ENCODE measurements at regions not wholly inside any gene's neighbourhood (a gene's known extent, or its start where the extent isn't known, plus 50 kb on each side); places are given as distances from the start of the nearest gene placed in this dataset.

GRCh38 chr1:59045137-59045536 is 251.8 kb upstream of the FGGY start:
- POLR2A ChIA-PET = interaction anchor here (0.6 to 2.8 kb wide), 3 partner anchors 142 to 262 kb away, joined by 4 to 15 read pairs (median 5); partner anchors contain the start of gene JUN
- H3K9me3 ChIP-seq (ENCODE audit: low read length) = no peaks in the 10 kb centered on the region
- H3K27ac ChIP-seq (ENCODE audit: low read depth, low read length) = peak overlapping the region; percentile 3
- DNase-seq = no peak
- no peaks in the 10 kb centered on the region for H3K27me3 ChIP-seq (ENCODE audit: insufficient read depth, low read length, poor library complexity, severe bottlenecking)
- peaks cover 38% of the 10 kb centered on the region for H3K4me1 ChIP-seq (ENCODE audit: insufficient read depth, low read length)
- no peaks in the 10 kb centered on the region for H3K36me3 ChIP-seq (ENCODE audit: insufficient read depth, low read length)
- H3K27me3 Mint-ChIP-seq = no peaks in the 10 kb centered on the region
- CTCF ChIA-PET = interaction anchor here (0.9 to 1.8 kb wide), 4 partner anchors 25 to 257 kb away, joined by 3 to 5 read pairs (median 4); no protein-coding TSS in a partner anchor
- no peaks in the 10 kb centered on the region for H3K9me3 Mint-ChIP-seq
- H3K27ac Mint-ChIP-seq = peak overlapping the region; percentile 72 to 99 (median 86)
- no peaks in the 10 kb centered on the region for H3K36me3 Mint-ChIP-seq
- peak overlapping the region; percentile 16 to 79 (median 66) for H3K4me3 Mint-ChIP-seq
- H3K4me3 ChIP-seq (ENCODE audit: low read length) = peak overlapping the region; percentile 26
- peaks cover 50 to 58% (median 57%) of the 10 kb centered on the region in 3 donors for H3K4me1 Mint-ChIP-seq

GRCh38 chr1:59045636-59046035 is 251.3 kb upstream of the FGGY start:
- DNase-seq = no peak
- Histone ChIP-seq H3K27me3 (ENCODE audit: insufficient read depth, low read length, poor library complexity, severe bottlenecking) (no peaks in the 10 kb centered on the region), H3K36me3 (ENCODE audit: insufficient read depth, low read length) (no peaks in the 10 kb centered on the region), H3K9me3 (ENCODE audit: low read length) (no peaks in the 10 kb centered on the region), H3K27ac (ENCODE audit: low read depth, low read length) (peak overlapping the region; percentile 3), H3K4me3 (ENCODE audit: low read length) (peak overlapping the region; percentile 26), H3K4me1 (ENCODE audit: insufficient read depth, low read length) (peaks cover 38% of the 10 kb centered on the region)
- H3K27me3 Mint-ChIP-seq = no peaks in the 10 kb centered on the region
- no peaks in the 10 kb centered on the region for H3K36me3 Mint-ChIP-seq
- ChIA-PET CTCF (interaction anchor here (0.9 to 1.8 kb wide), 4 partner anchors 24 to 256 kb away, joined by 3 to 5 read pairs (median 4); no protein-coding TSS in a partner anchor), POLR2A (interaction anchor here (0.8 to 2.8 kb wide), 4 partner anchors 25 to 263 kb away, joined by 3 to 15 read pairs (median 6); partner anchors contain the start of gene JUN)
- H3K9me3 Mint-ChIP-seq = no peaks in the 10 kb centered on the region
- H3K4me3 Mint-ChIP-seq = peak overlapping the region; percentile 16 to 79 (median 66)
- peak overlapping the region; percentile 72 to 99 (median 86) for H3K27ac Mint-ChIP-seq
- peaks cover 50 to 58% (median 57%) of the 10 kb centered on the region in 3 donors for H3K4me1 Mint-ChIP-seq

GRCh38 chr1:59046134-59046533 is 250.8 kb upstream of the FGGY start:
- no peaks in the 10 kb centered on the region for H3K9me3 ChIP-seq (ENCODE audit: low read length)
- H3K4me3 ChIP-seq (ENCODE audit: low read length) = no peak overlapping the region
- H3K4me3 Mint-ChIP-seq = peak overlapping the region in 5 of 7 donors; percentile 56 to 86 (median 68)
- H3K27ac Mint-ChIP-seq = peak overlapping the region; percentile 72 to 99 (median 86)
- H3K27ac ChIP-seq (ENCODE audit: low read depth, low read length) = no peak overlapping the region
- no peaks in the 10 kb centered on the region for H3K36me3 Mint-ChIP-seq
- peaks cover 38% of the 10 kb centered on the region for H3K4me1 ChIP-seq (ENCODE audit: insufficient read depth, low read length)
- no peak for DNase-seq
- H3K36me3 ChIP-seq (ENCODE audit: insufficient read depth, low read length) = no peaks in the 10 kb centered on the region
- no peaks in the 10 kb centered on the region for H3K27me3 Mint-ChIP-seq
- H3K9me3 Mint-ChIP-seq = no peaks in the 10 kb centered on the region
- peaks cover 50 to 58% (median 57%) of the 10 kb centered on the region in 3 donors for H3K4me1 Mint-ChIP-seq
- POLR2A ChIA-PET = interaction anchor here (0.8 to 2.8 kb wide), 4 partner anchors 19 to 262 kb away, joined by 3 to 15 read pairs (median 5); partner anchors contain the start of gene JUN
- no peaks in the 10 kb centered on the region for H3K27me3 ChIP-seq (ENCODE audit: insufficient read depth, low read length, poor library complexity, severe bottlenecking)
- CTCF ChIA-PET = interaction anchor here (0.9 to 1.8 kb wide), 5 partner anchors 16 to 256 kb away, joined by 3 to 6 read pairs (median 4); no protein-coding TSS in a partner anchor

- POLR2A ChIA-PET = interaction anchor here (1.3 to 2.8 kb wide), 3 partner anchors 19 to 262 kb away, joined by 3 to 15 read pairs (median 7); partner anchors contain the start of gene JUN
- peak overlapping the region in 6 of 7 donors; percentile 56 to 86 (median 69) for H3K4me3 Mint-ChIP-seq
These were observed 250.2 kb upstream of the FGGY start for GRCh38 chr1:59046730-59047157.

DNA sequence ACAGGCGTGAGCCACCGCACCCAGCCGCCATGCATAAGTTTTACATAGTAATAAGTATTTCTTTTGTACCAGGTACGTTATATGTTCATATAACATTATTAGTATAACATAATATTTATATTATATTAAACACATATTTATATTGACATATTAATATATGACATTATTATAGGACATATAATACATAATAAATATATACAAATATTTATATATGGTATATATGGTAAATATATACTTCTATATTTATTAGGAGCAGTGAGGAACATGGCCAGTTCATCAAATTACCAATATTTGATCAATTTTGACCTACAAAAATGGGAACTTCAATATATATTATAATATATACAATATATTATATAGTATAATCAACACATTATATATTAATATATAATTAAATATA is 245.9 kb upstream of the FGGY start:
- H3K27ac ChIP-seq (ENCODE audit: low read depth, low read length) = no peak overlapping the region
- peaks cover 0 to 5% (median 3%) of the 10 kb centered on the region in 3 donors for H3K36me3 Mint-ChIP-seq
- DNase-seq = no peak
- H3K4me1 ChIP-seq (ENCODE audit: insufficient read depth, low read length) = peaks cover 17% of the 10 kb centered on the region
- CTCF ChIA-PET = no interaction called here
- H3K27me3 ChIP-seq (ENCODE audit: insufficient read depth, low read length, poor library complexity, severe bottlenecking) = no peaks in the 10 kb centered on the region
- H3K4me3 ChIP-seq (ENCODE audit: low read length) = no peak overlapping the region
- H3K4me3 Mint-ChIP-seq = no peak overlapping the region
- H3K4me1 Mint-ChIP-seq = peaks cover 21 to 26% (median 22%) of the 10 kb centered on the region in 3 donors
- no peaks in the 10 kb centered on the region for H3K27me3 Mint-ChIP-seq
- no peaks in the 10 kb centered on the region for H3K9me3 Mint-ChIP-seq
- H3K36me3 ChIP-seq (ENCODE audit: insufficient read depth, low read length) = no peaks in the 10 kb centered on the region
- no peaks in the 10 kb centered on the region for H3K9me3 ChIP-seq (ENCODE audit: low read length)
- POLR2A ChIA-PET = no interaction called here
- no peak overlapping the region for H3K27ac Mint-ChIP-seq

More at GRCh38 chr1:59046730-59047157, 250.2 kb upstream of the FGGY start:
- no peak overlapping the region for H3K27ac ChIP-seq (ENCODE audit: low read depth, low read length)
- no peak overlapping the region for H3K4me3 ChIP-seq (ENCODE audit: low read length)
- Mint-ChIP-seq H3K9me3 (no peaks in the 10 kb centered on the region), H3K36me3 (no peaks in the 10 kb centered on the region), H3K4me1 (peaks cover 50 to 58% (median 53%) of the 10 kb centered on the region in 3 donors), H3K27me3 (no peaks in the 10 kb centered on the region), H3K27ac (peak overlapping the region; percentile 72 to 99 (median 86))
- H3K36me3 ChIP-seq (ENCODE audit: insufficient read depth, low read length) = no peaks in the 10 kb centered on the region
- H3K27me3 ChIP-seq (ENCODE audit: insufficient read depth, low read length, poor library complexity, severe bottlenecking) = no peaks in the 10 kb centered on the region
- no peaks in the 10 kb centered on the region for H3K9me3 ChIP-seq (ENCODE audit: low read length)
- DNase-seq = peak; percentile 10 to 68 (median 32)
- CTCF ChIA-PET = interaction anchor here (0.8 to 1.8 kb wide), 8 partner anchors 15 to 265 kb away, joined by 3 to 6 read pairs (median 4); no protein-coding TSS in a partner anchor
- H3K4me1 ChIP-seq (ENCODE audit: insufficient read depth, low read length) = peaks cover 38% of the 10 kb centered on the region

DNA sequence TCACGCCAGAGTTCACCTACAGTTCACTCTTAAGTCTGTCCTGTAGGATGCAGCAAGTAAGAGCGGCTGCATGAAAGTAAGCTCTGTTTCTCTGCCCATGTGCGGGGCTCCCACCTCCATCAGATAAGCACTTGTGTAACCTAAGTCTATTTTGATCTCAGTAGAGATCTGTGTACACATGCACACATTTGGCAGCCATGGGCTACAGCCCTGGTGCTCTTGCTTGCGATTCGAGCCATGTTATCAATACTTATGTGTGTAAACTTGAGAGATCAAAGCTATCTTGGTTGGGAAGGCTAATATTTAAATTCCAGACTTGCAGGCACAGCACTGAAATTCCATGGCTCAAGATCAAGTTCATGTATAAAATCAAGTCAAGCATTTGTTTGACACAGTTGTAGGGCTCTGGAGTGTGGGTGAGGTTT is 244.7 kb upstream of the FGGY start:
- DNase-seq = no peak
- Mint-ChIP-seq H3K4me1 (peaks cover 9 to 15% (median 10%) of the 10 kb centered on the region in 3 donors), H3K4me3 (no peak overlapping the region), H3K27ac (no peak overlapping the region), H3K27me3 (no peaks in the 10 kb centered on the region), H3K9me3 (no peaks in the 10 kb centered on the region), H3K36me3 (peaks cover 0 to 5% (median 3%) of the 10 kb centered on the region in 3 donors)
- Histone ChIP-seq H3K27me3 (ENCODE audit: insufficient read depth, low read length, poor library complexity, severe bottlenecking) (no peaks in the 10 kb centered on the region), H3K27ac (ENCODE audit: low read depth, low read length) (no peak overlapping the region), H3K9me3 (ENCODE audit: low read length) (no peaks in the 10 kb centered on the region), H3K4me3 (ENCODE audit: low read length) (no peak overlapping the region), H3K36me3 (ENCODE audit: insufficient read depth, low read length) (no peaks in the 10 kb centered on the region), H3K4me1 (ENCODE audit: insufficient read depth, low read length) (peaks cover 5% of the 10 kb centered on the region)
- CTCF ChIA-PET = interaction anchor here (1.0 to 1.5 kb wide), 2 partner anchors 13 to 311 kb away, joined by 3 to 4 read pairs; no protein-coding TSS in a partner anchor
- POLR2A ChIA-PET = no interaction called here

- ChIA-PET CTCF (no interaction called here), POLR2A (no interaction called here)
- Histone ChIP-seq H3K36me3 (ENCODE audit: insufficient read depth, low read length) (no peaks in the 10 kb centered on the region), H3K27me3 (ENCODE audit: insufficient read depth, low read length, poor library complexity, severe bottlenecking) (no peaks in the 10 kb centered on the region), H3K27ac (ENCODE audit: low read depth, low read length) (no peak overlapping the region), H3K4me3 (ENCODE audit: low read length) (no peak overlapping the region), H3K4me1 (ENCODE audit: insufficient read depth, low read length) (no peaks in the 10 kb centered on the region), H3K9me3 (ENCODE audit: low read length) (no peaks in the 10 kb centered on the region)
- Mint-ChIP-seq H3K27me3 (peaks cover 0 to 2% of the 10 kb centered on the region in 2 donors), H3K9me3 (no peaks in the 10 kb centered on the region), H3K4me1 (no peaks in the 10 kb centered on the region), H3K4me3 (no peak overlapping the region), H3K36me3 (peaks cover 0 to 5% (median 5%) of the 10 kb centered on the region in 3 donors), H3K27ac (no peak overlapping the region)
- no peak for DNase-seq
These were observed 242.7 kb upstream of the FGGY start for GRCh38 chr1:59054172-59054571.
